ENCODE measurements at regions not wholly inside any gene's neighbourhood (a gene's known extent, or its start where the extent isn't known, plus 50 kb on each side); places are given as distances from the start of the nearest gene placed in this dataset.

DNA sequence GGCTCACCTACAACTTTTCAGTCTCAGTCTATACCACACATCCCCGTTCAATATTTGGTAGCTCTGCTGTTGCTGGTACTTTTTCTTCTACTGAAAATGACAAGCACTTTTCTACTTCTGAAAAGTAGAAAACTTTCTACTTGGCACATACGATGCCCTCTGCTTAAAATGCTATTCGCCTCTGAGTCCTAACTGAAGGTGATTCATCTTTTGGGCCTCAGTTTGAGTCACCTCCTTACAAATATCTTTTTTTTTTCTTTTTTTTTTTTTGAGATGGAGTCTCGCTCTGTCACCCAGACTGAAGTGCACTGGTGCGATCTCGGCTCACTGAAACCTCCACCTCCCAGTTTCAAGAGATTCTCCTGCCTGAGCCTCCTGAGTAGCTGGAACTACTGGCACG is 136.0 kb upstream of the CYYR1 start:
- Histone ChIP-seq H3K79me2 (ENCODE audit: insufficient read depth, low read length) (no peaks in the 10 kb centered on the region), H3K4me1 (ENCODE audit: insufficient read depth, low read length) (peaks cover 35% of the 10 kb centered on the region), H3K9ac (ENCODE audit: low read depth, low read length) (no peak overlapping the region), H3K36me3 (ENCODE audit: insufficient read depth, low read length) (no peaks in the 10 kb centered on the region), H2AFZ (ENCODE audit: low read depth, low read length) (no peak overlapping the region), H3K4me3 (ENCODE audit: low read depth in 1 of 2, low read length in 2 of 2) (no peak overlapping the region), H3K9me3 (ENCODE audit: insufficient read depth, low read length, severe bottlenecking) (no peaks in the 10 kb centered on the region), H3K4me2 (ENCODE audit: insufficient read depth, low read length) (no peak overlapping the region), H3K27me3 (ENCODE audit: insufficient read depth, low read length, poor library complexity) (no peaks in the 10 kb centered on the region), H3K27ac (ENCODE audit: low read length) (no peak overlapping the region), H4K20me1 (ENCODE audit: insufficient read depth, low read length) (no peaks in the 10 kb centered on the region)
- TF ChIP-seq EZH2 (IDR thresholded peaks at IDR 0.05; ENCODE audit: borderline replicate concordance, low read depth, low read length, severe bottlenecking), result no peak
- TF ChIP-seq, protein P1, sequence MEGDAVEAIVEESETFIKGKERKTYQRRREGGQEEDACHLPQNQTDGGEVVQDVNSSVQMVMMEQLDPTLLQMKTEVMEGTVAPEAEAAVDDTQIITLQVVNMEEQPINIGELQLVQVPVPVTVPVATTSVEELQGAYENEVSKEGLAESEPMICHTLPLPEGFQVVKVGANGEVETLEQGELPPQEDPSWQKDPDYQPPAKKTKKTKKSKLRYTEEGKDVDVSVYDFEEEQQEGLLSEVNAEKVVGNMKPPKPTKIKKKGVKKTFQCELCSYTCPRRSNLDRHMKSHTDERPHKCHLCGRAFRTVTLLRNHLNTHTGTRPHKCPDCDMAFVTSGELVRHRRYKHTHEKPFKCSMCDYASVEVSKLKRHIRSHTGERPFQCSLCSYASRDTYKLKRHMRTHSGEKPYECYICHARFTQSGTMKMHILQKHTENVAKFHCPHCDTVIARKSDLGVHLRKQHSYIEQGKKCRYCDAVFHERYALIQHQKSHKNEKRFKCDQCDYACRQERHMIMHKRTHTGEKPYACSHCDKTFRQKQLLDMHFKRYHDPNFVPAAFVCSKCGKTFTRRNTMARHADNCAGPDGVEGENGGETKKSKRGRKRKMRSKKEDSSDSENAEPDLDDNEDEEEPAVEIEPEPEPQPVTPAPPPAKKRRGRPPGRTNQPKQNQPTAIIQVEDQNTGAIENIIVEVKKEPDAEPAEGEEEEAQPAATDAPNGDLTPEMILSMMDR (IDR thresholded peaks at IDR 0.05; ENCODE audit: borderline replicate concordance, extremely low read depth, low read length, poor library complexity, severe bottlenecking), result no peak
- no peak for ATAC-seq (ENCODE audit: insufficient read depth, low read depth)
- no peak for DNase-seq

DNA sequence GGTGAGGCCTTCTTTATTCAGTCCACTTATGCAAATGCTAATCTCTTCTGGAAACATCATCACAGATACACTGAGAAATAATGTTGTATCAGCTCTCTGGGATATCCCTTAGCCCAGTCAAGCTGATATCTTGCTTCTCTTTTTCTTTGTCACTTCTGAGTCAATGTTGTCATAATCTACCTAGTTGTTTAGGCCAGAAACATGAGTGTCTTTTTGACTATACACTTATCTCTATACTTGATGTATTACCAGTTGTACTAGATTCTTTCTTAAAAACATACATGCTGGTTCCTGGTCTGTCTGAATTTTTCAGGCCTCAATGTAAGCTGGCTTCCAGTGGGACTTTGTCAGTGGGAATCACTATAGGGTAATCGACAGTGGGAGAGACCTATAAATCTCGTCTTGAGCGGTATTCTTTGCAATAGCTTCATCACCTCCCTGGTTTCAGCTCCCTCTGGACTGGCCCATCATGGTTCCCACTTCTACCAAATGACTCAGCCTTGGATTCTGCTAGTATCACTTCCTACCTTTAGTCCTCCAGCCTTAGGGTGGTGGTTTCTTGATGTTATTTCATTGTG is 135.2 kb upstream of the CYYR1 start:
- TF ChIP-seq, protein P1 (IDR thresholded peaks at IDR 0.05; ENCODE audit: borderline replicate concordance, extremely low read depth, low read length, poor library complexity, severe bottlenecking), result no peak
- no peaks in the 10 kb centered on the region for H3K9me3 ChIP-seq (ENCODE audit: insufficient read depth, low read length, severe bottlenecking)
- DNase-seq (no peak), ATAC-seq (ENCODE audit: insufficient read depth, low read depth) (no peak)
- H3K27ac ChIP-seq (ENCODE audit: low read length), result peak overlapping the region; percentile 74
- H3K79me2 ChIP-seq (ENCODE audit: insufficient read depth, low read length), result no peaks in the 10 kb centered on the region
- H3K9ac ChIP-seq (ENCODE audit: low read depth, low read length), result no peak overlapping the region
- H3K36me3 ChIP-seq (ENCODE audit: insufficient read depth, low read length), result no peaks in the 10 kb centered on the region
- peak overlapping the region; percentile 28 for H2AFZ ChIP-seq (ENCODE audit: low read depth, low read length)
- no peaks in the 10 kb centered on the region for H3K27me3 ChIP-seq (ENCODE audit: insufficient read depth, low read length, poor library complexity)
- H3K4me3 ChIP-seq (ENCODE audit: low read depth in 1 of 2, low read length in 2 of 2), result no peak overlapping the region
- peaks cover 35% of the 10 kb centered on the region for H3K4me1 ChIP-seq (ENCODE audit: insufficient read depth, low read length)
- H4K20me1 ChIP-seq (ENCODE audit: insufficient read depth, low read length), result no peaks in the 10 kb centered on the region
- H3K4me2 ChIP-seq (ENCODE audit: insufficient read depth, low read length), result no peak overlapping the region; the same call in 1 of the 2 replicates

DNA sequence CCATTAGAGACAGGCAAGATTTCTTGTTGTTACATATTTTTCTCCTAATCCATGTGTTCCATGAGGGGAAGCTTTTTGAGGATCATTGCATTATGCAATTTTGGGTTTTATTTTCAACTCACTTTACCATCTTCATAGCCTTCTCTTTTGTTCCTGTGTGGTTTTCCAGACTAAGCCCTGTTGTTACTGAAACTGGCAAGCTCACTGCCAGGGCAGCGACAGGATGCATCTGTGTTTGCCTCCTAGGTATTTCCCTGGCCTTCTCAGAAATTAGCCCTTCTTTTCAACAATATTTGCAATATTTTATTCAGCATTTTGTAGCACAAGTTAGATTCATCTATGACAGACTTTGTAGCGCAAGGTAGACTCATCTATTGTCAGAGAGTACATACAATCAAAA is 134.2 kb upstream of the CYYR1 start:
- H4K20me1 ChIP-seq (ENCODE audit: insufficient read depth, low read length), result no peaks in the 10 kb centered on the region
- DNase-seq, result peak; percentile 51
- peak overlapping the region; percentile 74 for H3K27ac ChIP-seq (ENCODE audit: low read length)
- H3K4me3 ChIP-seq (ENCODE audit: low read depth in 1 of 2, low read length in 2 of 2), result no peak overlapping the region
- H3K4me2 ChIP-seq (ENCODE audit: insufficient read depth, low read length), result peak overlapping the region; percentile 36
- H3K79me2 ChIP-seq (ENCODE audit: insufficient read depth, low read length), result no peaks in the 10 kb centered on the region
- H3K9me3 ChIP-seq (ENCODE audit: insufficient read depth, low read length, severe bottlenecking), result peaks cover 4% of the 10 kb centered on the region
- H2AFZ ChIP-seq (ENCODE audit: low read depth, low read length), result 0 out of 2 replicates have a peak overlapping the region, but pooled peaks have one; percentile 56
- peak overlapping the region; percentile 30 for H3K9ac ChIP-seq (ENCODE audit: low read depth, low read length)
- peak; percentile 80 for ATAC-seq (ENCODE audit: insufficient read depth, low read depth)
- peaks cover 35% of the 10 kb centered on the region for H3K4me1 ChIP-seq (ENCODE audit: insufficient read depth, low read length)
- TF ChIP-seq, protein P1 (IDR thresholded peaks at IDR 0.05; ENCODE audit: borderline replicate concordance, extremely low read depth, low read length, poor library complexity, severe bottlenecking), result no peak
- TF ChIP-seq EZH2 (IDR thresholded peaks at IDR 0.05; ENCODE audit: borderline replicate concordance, low read depth, low read length, severe bottlenecking), result no peak
- H3K27me3 ChIP-seq (ENCODE audit: insufficient read depth, low read length, poor library complexity), result no peaks in the 10 kb centered on the region
- H3K36me3 ChIP-seq (ENCODE audit: insufficient read depth, low read length), result no peaks in the 10 kb centered on the region
